Panc1 (cell line): ENCODE measurements at regions not wholly inside any gene's neighbourhood (a gene's known extent, or its start where the extent isn't known, plus 50 kb on each side); places are given as distances from the start of the nearest gene placed in this dataset.

ENCODE experiments used
- ATAC-seq: fragments of 200-7000 bp; cut with Tn5 transposase; 2 replicates; pipeline ENCODE4 v1.9.1; 2020; ENCODE audit warnings: mild to moderate bottlenecking, moderate library complexity
- BruUV-seq: library from RNA; stranded (reverse); fragments of 400-500 nt; replicated peaks from 2 replicates; lab custom pipeline; 2021; lab: Mats Ljungman, UMichigan
- CTCF ChIA-PET: fragments of 300-600 bp; sonication (Branson Sonifier 250); formaldehyde crosslinking; loops from one replicate; lab custom pipeline; 2022; ENCODE audit warnings: antibody characterized with exemption; lab: Charles Lee
- POLR2A ChIA-PET: fragments of 300-600 bp; sonication (Branson Sonifier 250); formaldehyde crosslinking; loops from one replicate; lab custom pipeline; 2022; ENCODE audit warnings: antibody characterized with exemption; lab: Charles Lee
- DNase-seq: peaks from one replicate; pipeline ENCODE4 v3.0.0-alpha.2; 2010; ENCODE audit warnings: low read depth, low spot score
- H3K27ac ChIP-seq: 2 replicates; pipeline ENCODE4 v1.5.1; 2011; ENCODE audit warnings: mild to moderate bottlenecking, low read length, inconsistent platforms
- H3K27me3 ChIP-seq: fragments of 200-500 bp; sonication (Bioruptor generic); 2 replicates; pipeline ENCODE4 v1.6.0; 2014; ENCODE audit warnings: low read length, inconsistent platforms; ENCODE audit not compliant: control insufficient read depth, insufficient read depth
- H3K36me3 ChIP-seq: fragments of 200-500 bp; sonication (Bioruptor generic); 2 replicates; pipeline ENCODE4 v1.5.1; 2014; ENCODE audit warnings: inconsistent platforms, mild to moderate bottlenecking, low read length, moderate library complexity; ENCODE audit not compliant: control insufficient read depth, insufficient read depth
- H3K4me1 ChIP-seq: 2 replicates; pipeline ENCODE4 v1.5.1; 2011; ENCODE audit warnings: inconsistent platforms, mild to moderate bottlenecking, low read length, moderate library complexity; ENCODE audit not compliant: control insufficient read depth, insufficient read depth
- H3K4me3 ChIP-seq, 2 experiments: 2 replicates each; pipeline ENCODE4 v1.5.1; 2011 to 2012; ENCODE audit warnings: low read depth in 2 of 2, low read length in 2 of 2, mild to moderate bottlenecking in 2 of 2, inconsistent platforms in 1 of 2, moderate library complexity in 1 of 2
- H3K9me3 ChIP-seq: fragments of 200-500 bp; sonication (Bioruptor generic); 2 replicates; pipeline ENCODE4 v1.5.1; 2014; ENCODE audit warnings: low read depth, mild to moderate bottlenecking, inconsistent platforms, low read length, moderate library complexity; ENCODE audit not compliant: control insufficient read depth, insufficient read depth
- CTCF ChIP-seq: fragments of 450-650 bp; IDR thresholded peaks from 2 replicates; pipeline ENCODE4 v1.5.1; 2017; ENCODE audit warnings: mild to moderate bottlenecking
- POLR2AphosphoS5 ChIP-seq: IDR thresholded peaks from 2 replicates; pipeline ENCODE4 v1.6.1; 2012; ENCODE audit warnings: mild to moderate bottlenecking, low read depth, low read length, moderate library complexity
- SIN3A ChIP-seq: IDR thresholded peaks from 2 replicates; pipeline ENCODE4 v1.6.1; 2012; ENCODE audit warnings: low read depth, mild to moderate bottlenecking, low read length, moderate library complexity, borderline replicate concordance; ENCODE audit not compliant: insufficient read depth
- TCF7L2 ChIP-seq: IDR thresholded peaks from 2 replicates; pipeline ENCODE4 v1.6.1; 2011; ENCODE audit warnings: mild to moderate bottlenecking, low read depth, low read length, inconsistent platforms
- in situ Hi-C: cut with HindIII; loops from 2 replicates; pipeline ENCODE4 v1.10.0; 2016; ENCODE audit warnings: low sequenced_read_pairs, low pct_unique_long_range_greater_than_20kb
- intact Hi-C: fragments of 100-400 bp; cut with micrococcal nuclease; formaldehyde crosslinking; loops from one replicate; pipeline ENCODE4 v1.10.0; 2022; ENCODE audit not compliant: unreplicated experiment
- TF ChIP-seq, protein P1 (sequence below), 2 experiments: IDR thresholded peaks; 2 replicates each; pipeline ENCODE4 v1.6.1; 2011 to 2012; ENCODE audit warnings: low read depth in 2 of 2, control low read depth in 1 of 2, low read length in 1 of 2, mild to moderate bottlenecking in 1 of 2, moderate library complexity in 1 of 2; ENCODE audit not compliant: insufficient read depth in 1 of 2

DNA sequence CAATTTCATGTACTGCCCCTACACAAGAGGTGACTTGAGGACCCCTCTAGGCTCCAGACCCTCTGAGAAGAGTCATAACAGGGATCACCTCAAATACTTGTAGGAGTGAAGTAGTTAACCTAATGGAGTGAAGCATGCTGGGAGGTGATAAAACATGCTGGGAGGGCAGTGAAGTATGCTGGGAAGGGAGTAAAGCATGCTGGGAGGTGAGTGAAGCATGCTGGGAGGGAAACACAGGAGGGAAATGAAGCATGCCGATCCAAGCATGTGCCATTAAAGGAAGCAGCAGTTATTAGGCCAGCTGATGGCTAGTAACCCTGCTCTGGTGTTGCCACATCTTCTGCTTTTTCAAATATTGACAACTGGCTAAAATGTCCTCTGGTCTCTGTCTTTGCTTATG is 70.7 kb upstream of the TRHDE start:
- Histone ChIP-seq H3K36me3 (no peaks in the 10 kb centered on the region), H3K9me3 (no peaks in the 10 kb centered on the region), H3K4me1 (no peaks in the 10 kb centered on the region), H3K27ac (no peak overlapping the region), H3K27me3 (no peaks in the 10 kb centered on the region), H3K4me3 (no peak overlapping the region)
- in situ Hi-C loops, result no loop called here
- no TSS peak for BruUV-seq
- DNase-seq (no peak), ATAC-seq (no peak)
- POLR2A ChIA-PET, result no interaction called here
- CTCF ChIA-PET, result no interaction called here
- intact Hi-C loops, result no loop called here
- TF ChIP-seq SIN3A (no peak), TCF7L2 (no peak), POLR2AphosphoS5 (no peak), CTCF (no peak)
- TF ChIP-seq, protein P1, sequence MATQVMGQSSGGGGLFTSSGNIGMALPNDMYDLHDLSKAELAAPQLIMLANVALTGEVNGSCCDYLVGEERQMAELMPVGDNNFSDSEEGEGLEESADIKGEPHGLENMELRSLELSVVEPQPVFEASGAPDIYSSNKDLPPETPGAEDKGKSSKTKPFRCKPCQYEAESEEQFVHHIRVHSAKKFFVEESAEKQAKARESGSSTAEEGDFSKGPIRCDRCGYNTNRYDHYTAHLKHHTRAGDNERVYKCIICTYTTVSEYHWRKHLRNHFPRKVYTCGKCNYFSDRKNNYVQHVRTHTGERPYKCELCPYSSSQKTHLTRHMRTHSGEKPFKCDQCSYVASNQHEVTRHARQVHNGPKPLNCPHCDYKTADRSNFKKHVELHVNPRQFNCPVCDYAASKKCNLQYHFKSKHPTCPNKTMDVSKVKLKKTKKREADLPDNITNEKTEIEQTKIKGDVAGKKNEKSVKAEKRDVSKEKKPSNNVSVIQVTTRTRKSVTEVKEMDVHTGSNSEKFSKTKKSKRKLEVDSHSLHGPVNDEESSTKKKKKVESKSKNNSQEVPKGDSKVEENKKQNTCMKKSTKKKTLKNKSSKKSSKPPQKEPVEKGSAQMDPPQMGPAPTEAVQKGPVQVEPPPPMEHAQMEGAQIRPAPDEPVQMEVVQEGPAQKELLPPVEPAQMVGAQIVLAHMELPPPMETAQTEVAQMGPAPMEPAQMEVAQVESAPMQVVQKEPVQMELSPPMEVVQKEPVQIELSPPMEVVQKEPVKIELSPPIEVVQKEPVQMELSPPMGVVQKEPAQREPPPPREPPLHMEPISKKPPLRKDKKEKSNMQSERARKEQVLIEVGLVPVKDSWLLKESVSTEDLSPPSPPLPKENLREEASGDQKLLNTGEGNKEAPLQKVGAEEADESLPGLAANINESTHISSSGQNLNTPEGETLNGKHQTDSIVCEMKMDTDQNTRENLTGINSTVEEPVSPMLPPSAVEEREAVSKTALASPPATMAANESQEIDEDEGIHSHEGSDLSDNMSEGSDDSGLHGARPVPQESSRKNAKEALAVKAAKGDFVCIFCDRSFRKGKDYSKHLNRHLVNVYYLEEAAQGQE (IDR thresholded peaks at IDR 0.05; ENCODE audit: insufficient read depth in 1 of 2, low read depth in 2 of 2, low read length in 1 of 2), result no peak

DNA sequence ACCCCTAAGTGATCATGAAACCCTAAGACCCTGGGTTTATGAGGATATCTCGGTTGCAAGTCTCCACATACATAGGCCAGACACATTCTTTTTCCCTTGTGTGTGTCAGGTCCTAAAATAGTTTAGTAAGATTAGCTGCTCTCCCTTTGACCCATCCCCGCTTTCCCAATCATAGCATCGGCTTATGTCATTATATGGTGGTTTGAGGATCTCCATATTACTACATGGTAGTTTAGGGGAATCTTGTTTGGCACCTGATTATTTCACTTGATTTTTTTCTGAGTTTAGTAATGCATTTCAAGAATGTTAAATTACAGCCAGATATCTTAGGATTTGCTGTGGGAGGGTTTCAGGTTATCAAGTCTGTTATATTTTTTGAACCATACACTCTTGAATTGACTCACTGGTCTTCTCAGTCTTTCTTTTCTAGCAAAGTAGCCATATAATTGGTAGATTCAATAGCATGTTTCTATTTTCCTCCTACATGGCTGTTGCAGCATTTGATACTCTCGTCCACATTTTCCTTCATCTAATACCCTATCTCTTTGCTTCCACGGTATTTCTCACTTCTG is 68.3 kb upstream of the TRHDE start:
- BruUV-seq, result no TSS peak
- in situ Hi-C loops (no loop called here), intact Hi-C loops (no loop called here)
- Histone ChIP-seq H3K27me3 (no peaks in the 10 kb centered on the region), H3K4me3 (no peak overlapping the region), H3K27ac (no peak overlapping the region), H3K9me3 (no peaks in the 10 kb centered on the region), H3K36me3 (no peaks in the 10 kb centered on the region), H3K4me1 (no peaks in the 10 kb centered on the region)
- no peak for ATAC-seq
- CTCF ChIA-PET, result no interaction called here
- TF ChIP-seq CTCF, result no peak
- TF ChIP-seq TCF7L2, result no peak
- no peak for TF ChIP-seq POLR2AphosphoS5
- TF ChIP-seq SIN3A, result no peak
- POLR2A ChIA-PET, result no interaction called here
- DNase-seq, result no peak
